Right cardiac atrium (tissue), 5 donors: ENCODE measurements at regions not wholly inside any gene's neighbourhood (a gene's known extent, or its start where the extent isn't known, plus 50 kb on each side); places are given as distances from the start of the nearest gene placed in this dataset.

Experiments used
- ATAC-seq, 2 donors: fragments of 200-7000 bp; cut with Tn5 transposase; one replicate each; pipeline versions ENCODE4 v1.8.0 to v1.9.1; 2020; ENCODE audit warnings: moderate library complexity in 2 of 2, mild to moderate bottlenecking in 1 of 2
- DNase-seq, 3 donors: peaks; one replicate each; pipeline ENCODE4 v3.0.0-alpha.2; 2020
- H3K27ac ChIP-seq: one replicate; pipeline ENCODE4 v1.5.1; 2013; ENCODE audit warnings: mild to moderate bottlenecking, low read length, control low read depth, moderate library complexity
- H3K27me3 ChIP-seq: one replicate; pipeline ENCODE4 v1.6.1; 2013; ENCODE audit not compliant: control insufficient read depth, insufficient read depth
- H3K4me1 ChIP-seq: one replicate; pipeline ENCODE4 v1.6.1; 2013; ENCODE audit warnings: low read length; ENCODE audit not compliant: control insufficient read depth, insufficient read depth
- H3K4me3 ChIP-seq: one replicate; pipeline ENCODE4 v1.5.1; 2013; ENCODE audit warnings: low read length, control low read depth
- H3K9me3 ChIP-seq: one replicate; pipeline ENCODE4 v1.6.1; 2013; ENCODE audit warnings: low read length; ENCODE audit not compliant: control insufficient read depth
- WGBS: extraction: QIAGEN DNeasy Blood & Tissue Kit; methylation state at CpG from one replicate; pipeline ENCODE4 v1.1.7; 2013; 5-methylcytosine and 5-hydroxymethylcytosine counted together
- intact Hi-C, 4 donors: fragments of 100-400 bp; cut with DNase I; formaldehyde crosslinking; loops; one replicate each; pipeline versions ENCODE4 v1.11.0 to v1.14.0; 2022 to 2023
- donor health status: healthy with polysubstance abuse.
- donor health status: DM: no; HTN: yes; CAD: no.
- donor health status: DM: no; HTN: no; CAD: no.
- donor health status: DM: no; HTN: yes; CAD: no; lungs with severe emphysema.
- donor health status: DM: yes; HTN: yes; CAD: no.

GRCh38 chr2:15702452-15702851 lies 110.8 kb downstream of the DDX1 start:
- H3K4me3 ChIP-seq = no peak overlapping the region
- DNase-seq = no peak
- intact Hi-C loops = no loop called here
- H3K9me3 ChIP-seq = no peaks in the 10 kb centered on the region
- no peaks in the 10 kb centered on the region for H3K4me1 ChIP-seq
- WGBS = 74% methylated on average over 4 of the region's 4 CpGs
- no peaks in the 10 kb centered on the region for H3K27me3 ChIP-seq
- ATAC-seq = no peak
- H3K27ac ChIP-seq = no peak overlapping the region

- ATAC-seq = no peak
- Histone ChIP-seq H3K27me3 (no peaks in the 10 kb centered on the region), H3K4me3 (no peak overlapping the region), H3K27ac (peak overlapping the region; percentile 66), H3K9me3 (no peaks in the 10 kb centered on the region), H3K4me1 (no peaks in the 10 kb centered on the region)
- intact Hi-C loops = no loop called here
- DNase-seq = no peak
- 72% methylated on average over 1 of the region's 1 CpG for WGBS
Observed at GRCh38 chr2:15703365-15703869, 111.7 kb downstream of the DDX1 start.

- no peak for DNase-seq
Observed at GRCh38 chr2:15704086-15704787, 112.6 kb downstream of the DDX1 start.

GRCh38 chr2:15704788-15705115 lies 113.1 kb downstream of the DDX1 start:
- 46% methylated on average over 1 of the region's 1 CpG for WGBS
- intact Hi-C loops = no loop called here
- no peak overlapping the region for H3K4me3 ChIP-seq
- ATAC-seq (no peak), DNase-seq (no peak)
- H3K27ac ChIP-seq = peak overlapping the region; percentile 21
- H3K4me1 ChIP-seq = peaks cover 2% of the 10 kb centered on the region
- no peaks in the 10 kb centered on the region for H3K27me3 ChIP-seq
- H3K9me3 ChIP-seq = no peaks in the 10 kb centered on the region

More at GRCh38 chr2:15704086-15704787, 112.6 kb downstream of the DDX1 start:
- peak; percentile 62 to 84 for ATAC-seq
- Histone ChIP-seq H3K9me3 (no peaks in the 10 kb centered on the region), H3K4me3 (no peak overlapping the region), H3K4me1 (peaks cover 2% of the 10 kb centered on the region), H3K27me3 (no peaks in the 10 kb centered on the region), H3K27ac (peak overlapping the region; percentile 71)
- 25% methylated on average over 2 of the region's 2 CpGs for WGBS
- intact Hi-C loops = no loop called here

GRCh38 chr2:15705310-15705709 lies 113.6 kb downstream of the DDX1 start:
- Histone ChIP-seq H3K9me3 (no peaks in the 10 kb centered on the region), H3K27me3 (no peaks in the 10 kb centered on the region), H3K4me3 (no peak overlapping the region), H3K4me1 (peaks cover 6% of the 10 kb centered on the region), H3K27ac (peak overlapping the region; percentile 21)
- DNase-seq (no peak), ATAC-seq (no peak)
- WGBS = 79% methylated on average over 6 of the region's 6 CpGs
- intact Hi-C loops = no loop called here

GRCh38 chr2:15705839-15706386 lies 114.2 kb downstream of the DDX1 start:
- no peak overlapping the region for H3K27ac ChIP-seq
- no peaks in the 10 kb centered on the region for H3K27me3 ChIP-seq
- DNase-seq (no peak), ATAC-seq (no peak)
- H3K4me3 ChIP-seq = no peak overlapping the region
- H3K4me1 ChIP-seq = peaks cover 6% of the 10 kb centered on the region
- WGBS = 94% methylated on average over 3 of the region's 3 CpGs
- intact Hi-C loops = no loop called here
- no peaks in the 10 kb centered on the region for H3K9me3 ChIP-seq

DNA sequence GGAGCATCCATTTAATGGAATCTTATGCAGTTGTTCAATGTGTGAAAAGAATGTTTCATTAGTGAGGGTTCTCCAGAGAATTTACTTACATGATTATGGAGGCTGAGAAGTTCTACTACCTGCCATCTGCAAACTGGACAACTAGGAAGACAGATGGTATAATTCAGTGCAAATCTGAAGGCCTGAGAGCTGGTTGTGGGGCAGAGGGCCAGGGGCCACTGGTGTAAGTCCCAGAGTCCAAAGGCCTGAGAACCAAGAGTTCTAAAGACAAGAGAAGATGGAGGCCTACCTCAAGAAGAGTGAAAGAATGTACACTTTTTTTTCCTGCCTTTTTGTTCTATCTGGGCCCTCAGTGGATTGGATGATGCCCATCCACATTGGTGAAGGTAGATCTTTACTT lies 114.8 kb downstream of the DDX1 start:
- no peaks in the 10 kb centered on the region for H3K27me3 ChIP-seq
- intact Hi-C loops = no loop called here
- no peaks in the 10 kb centered on the region for H3K9me3 ChIP-seq
- peaks cover 6% of the 10 kb centered on the region for H3K4me1 ChIP-seq
- ATAC-seq (no peak), DNase-seq (no peak)
- H3K4me3 ChIP-seq = no peak overlapping the region
- H3K27ac ChIP-seq = no peak overlapping the region

GRCh38 chr2:15706986-15707632 lies 115.4 kb downstream of the DDX1 start:
- DNase-seq (no peak), ATAC-seq (no peak)
- Histone ChIP-seq H3K27ac (no peak overlapping the region), H3K9me3 (no peaks in the 10 kb centered on the region), H3K27me3 (no peaks in the 10 kb centered on the region), H3K4me3 (no peak overlapping the region), H3K4me1 (peaks cover 6% of the 10 kb centered on the region)
- 95% methylated on average over 7 of the region's 7 CpGs for WGBS
- intact Hi-C loops = no loop called here

DNA sequence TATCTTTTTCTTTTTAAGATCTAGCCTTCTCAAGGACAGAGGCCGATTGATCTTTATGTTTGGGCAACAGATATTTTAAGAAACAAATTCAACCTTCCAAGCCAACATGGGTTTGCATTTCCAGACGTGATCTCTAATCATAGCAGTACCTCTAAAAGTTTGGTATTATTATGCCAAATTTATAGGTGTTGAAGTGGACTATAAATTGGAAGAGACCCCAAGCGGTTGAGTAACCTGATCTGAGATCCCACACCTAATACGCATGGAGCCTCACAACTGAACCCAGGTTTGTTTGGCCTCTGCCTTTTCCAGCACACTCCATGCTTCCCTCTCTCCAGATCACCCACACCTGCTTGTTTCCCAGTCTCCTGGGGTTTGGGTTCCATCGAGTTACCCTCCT lies 116.5 kb downstream of the DDX1 start:
- ATAC-seq (no peak), DNase-seq (no peak)
- H3K27me3 ChIP-seq = no peaks in the 10 kb centered on the region
- WGBS = 91% methylated on average over 5 of the region's 5 CpGs
- H3K4me3 ChIP-seq = no peak overlapping the region
- no peak overlapping the region for H3K27ac ChIP-seq
- intact Hi-C loops = no loop called here
- no peaks in the 10 kb centered on the region for H3K9me3 ChIP-seq
- H3K4me1 ChIP-seq = peaks cover 6% of the 10 kb centered on the region

DNA sequence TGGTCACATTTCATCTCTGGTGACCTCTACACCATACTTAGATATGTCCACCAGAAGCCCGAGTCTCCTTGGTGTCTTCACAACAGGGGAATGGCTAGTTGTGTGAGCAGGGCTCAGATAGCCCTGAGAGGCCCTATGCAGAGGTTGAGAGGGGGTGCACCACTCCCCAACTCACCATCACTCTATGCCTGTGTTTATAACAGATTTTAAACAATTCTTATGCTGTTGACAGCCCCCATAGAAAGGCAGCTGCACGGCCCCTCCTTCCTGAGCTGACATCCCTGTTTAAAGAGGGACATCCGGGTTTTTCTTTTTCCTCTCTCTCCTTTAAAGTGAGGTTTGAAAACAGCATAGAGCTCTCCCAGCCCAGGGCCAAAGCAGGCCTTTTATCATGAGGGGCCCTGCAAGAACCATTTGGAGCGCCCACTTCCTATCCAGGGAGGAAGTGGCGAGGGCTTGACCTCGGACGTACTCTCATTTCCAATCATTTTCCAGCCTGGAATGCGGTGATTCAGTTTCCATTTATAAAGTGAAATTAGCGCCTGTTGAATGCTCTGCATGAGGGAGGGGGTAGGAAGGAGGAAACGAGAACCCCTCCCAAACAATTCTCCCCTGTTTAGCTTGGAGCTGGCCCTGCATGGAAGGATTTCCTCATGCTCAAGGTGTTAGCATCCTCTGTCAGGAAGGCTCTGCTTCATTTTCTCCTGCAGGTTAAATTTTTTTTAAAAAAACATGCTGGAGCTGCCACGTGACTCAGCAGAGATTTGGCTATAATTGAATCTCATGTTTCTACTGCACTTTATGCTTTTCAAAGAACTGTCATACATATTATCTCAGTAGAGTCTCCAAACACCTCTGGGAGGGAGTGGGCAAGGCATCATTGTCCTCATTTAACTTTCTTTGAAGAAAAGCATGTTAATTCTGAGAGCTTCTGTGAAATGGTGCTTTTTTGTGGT lies 117.5 kb downstream of the DDX1 start:
- Histone ChIP-seq H3K4me1 (peaks cover 6% of the 10 kb centered on the region), H3K27ac (peak overlapping the region; percentile 17), H3K27me3 (no peaks in the 10 kb centered on the region), H3K4me3 (no peak overlapping the region), H3K9me3 (no peaks in the 10 kb centered on the region)
- DNase-seq (peak in 1 of 3 donors; percentile 20), ATAC-seq (peak; percentile 64 to 77)
- intact Hi-C loops = no loop called here
- 43% methylated on average over 11 of the region's 11 CpGs for WGBS
